Endothelial cell (in vitro differentiated cells): ENCODE measurements at regions not wholly inside any gene's neighbourhood (a gene's known extent, or its start where the extent isn't known, plus 50 kb on each side); places are given as distances from the start of the nearest gene placed in this dataset.

Experiments used
- DNase-seq: peaks from one replicate; pipeline ENCODE4 v3.0.0; 2021; ENCODE audit warnings: low spot score
- H3K27ac Mint-ChIP-seq: one replicate; pipeline ENCODE4 v1.8.0; 2021; ENCODE audit warnings: mixed read lengths, inconsistent platforms; ENCODE audit not compliant: unreplicated experiment
- H3K27me3 Mint-ChIP-seq: one replicate; pipeline ENCODE4 v1.8.0; 2021; ENCODE audit warnings: mild to moderate bottlenecking, moderate library complexity, mixed read lengths, inconsistent platforms; ENCODE audit not compliant: unreplicated experiment
- H3K36me3 Mint-ChIP-seq: one replicate; pipeline ENCODE4 v1.8.0; 2021; ENCODE audit warnings: mild to moderate bottlenecking, low read depth, mixed read lengths, inconsistent platforms; ENCODE audit not compliant: unreplicated experiment
- H3K4me1 Mint-ChIP-seq: one replicate; pipeline ENCODE4 v1.8.0; 2021; ENCODE audit warnings: mild to moderate bottlenecking, mixed read lengths, inconsistent platforms; ENCODE audit not compliant: unreplicated experiment
- H3K4me3 Mint-ChIP-seq: one replicate; pipeline ENCODE4 v1.8.0; 2021; ENCODE audit warnings: mild to moderate bottlenecking, mixed read lengths, inconsistent platforms; ENCODE audit not compliant: unreplicated experiment
- H3K9me3 Mint-ChIP-seq: one replicate; pipeline ENCODE4 v1.8.0; 2021; ENCODE audit warnings: mixed read lengths, inconsistent platforms; ENCODE audit not compliant: unreplicated experiment
- CTCF ChIP-seq: fragments of 200-600 bp; sonication (generic); IDR thresholded peaks from one replicate; pipeline ENCODE4 v1.5.0; 2021; ENCODE audit warnings: antibody characterized with exemption; ENCODE audit not compliant: unreplicated experiment

GRCh38 chr9:26012797-26013196, 334.6 kb upstream of the TUSC1 start:
- H3K36me3 Mint-ChIP-seq: no peaks in the 10 kb centered on the region
- no peak for TF ChIP-seq CTCF
- peaks cover 7% of the 10 kb centered on the region for H3K4me1 Mint-ChIP-seq
- H3K4me3 Mint-ChIP-seq: no peak overlapping the region
- H3K9me3 Mint-ChIP-seq: no peaks in the 10 kb centered on the region
- no peaks in the 10 kb centered on the region for H3K27me3 Mint-ChIP-seq
- no peak overlapping the region for H3K27ac Mint-ChIP-seq
- DNase-seq: no peak

DNA sequence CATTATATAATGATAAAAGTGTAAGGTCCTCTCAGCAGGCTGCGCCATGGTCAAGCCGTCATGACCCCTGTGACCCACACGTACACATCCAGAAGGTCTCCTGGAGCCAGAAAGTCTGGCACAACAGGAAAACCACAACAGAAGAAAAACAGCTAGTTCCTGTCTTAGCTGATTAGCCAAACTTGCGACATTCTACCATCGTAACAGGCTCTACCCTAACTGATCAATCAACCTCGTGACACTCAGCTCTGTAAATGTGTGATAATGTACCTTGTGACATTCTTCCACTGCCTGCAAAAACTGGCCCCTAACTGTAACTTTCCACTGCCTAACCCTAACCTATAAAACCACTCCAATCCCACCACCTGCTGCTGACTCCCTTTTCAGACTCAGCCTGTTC, 316.4 kb upstream of the TUSC1 start:
- Mint-ChIP-seq H3K9me3 (no peaks in the 10 kb centered on the region), H3K4me1 (no peaks in the 10 kb centered on the region), H3K4me3 (no peak overlapping the region), H3K27ac (no peak overlapping the region), H3K27me3 (peaks cover 9% of the 10 kb centered on the region), H3K36me3 (peaks cover 10% of the 10 kb centered on the region)
- no peak for DNase-seq
- TF ChIP-seq CTCF: no peak

DNA sequence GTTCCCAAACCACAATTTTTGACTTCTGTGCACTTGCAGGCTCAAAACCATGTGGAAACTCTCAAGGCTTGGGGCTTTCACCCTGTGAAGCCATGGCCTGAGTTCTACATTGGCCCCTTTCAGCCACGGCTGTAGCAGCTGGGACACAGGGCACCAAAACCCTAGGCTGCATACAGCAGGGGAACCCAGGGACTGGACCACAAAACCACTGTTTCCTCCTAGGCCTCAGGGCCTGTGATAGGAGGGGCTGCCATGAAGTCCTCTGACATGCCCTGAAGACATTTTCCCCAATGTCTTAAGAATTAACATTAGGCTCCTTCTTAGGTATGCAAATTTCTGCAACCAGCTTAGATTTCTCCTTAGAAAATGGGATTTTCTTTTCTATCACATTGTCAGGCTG, 312.1 kb upstream of the TUSC1 start:
- H3K4me1 Mint-ChIP-seq: no peaks in the 10 kb centered on the region
- no peak overlapping the region for H3K27ac Mint-ChIP-seq
- no peak for DNase-seq
- peaks cover 10% of the 10 kb centered on the region for H3K36me3 Mint-ChIP-seq
- peaks cover 7% of the 10 kb centered on the region for H3K27me3 Mint-ChIP-seq
- no peak for TF ChIP-seq CTCF
- H3K4me3 Mint-ChIP-seq: no peak overlapping the region
- no peaks in the 10 kb centered on the region for H3K9me3 Mint-ChIP-seq

DNA sequence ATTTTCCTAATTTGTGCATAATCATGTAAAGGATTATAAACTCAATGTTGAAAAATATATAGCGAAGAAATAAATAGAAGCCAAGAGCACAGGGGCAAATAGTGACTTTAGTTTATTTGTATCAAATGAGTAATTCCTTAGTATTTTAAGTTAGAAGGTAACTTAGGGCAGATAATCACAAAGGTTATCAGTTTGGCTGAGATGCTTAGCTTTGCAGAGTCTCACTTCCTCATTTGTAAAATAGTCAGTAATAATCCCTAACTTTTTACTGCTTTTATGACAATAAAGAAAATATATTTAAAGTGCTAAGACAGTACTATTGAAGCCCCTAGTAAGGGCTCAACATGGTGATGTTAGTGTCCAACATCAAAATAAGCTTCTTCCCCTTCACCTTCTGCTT, 297.4 kb upstream of the TUSC1 start:
- H3K36me3 Mint-ChIP-seq: no peaks in the 10 kb centered on the region
- H3K27ac Mint-ChIP-seq: no peak overlapping the region
- no peak for TF ChIP-seq CTCF
- H3K9me3 Mint-ChIP-seq: peaks cover 5% of the 10 kb centered on the region
- H3K4me3 Mint-ChIP-seq: no peak overlapping the region
- H3K4me1 Mint-ChIP-seq: no peaks in the 10 kb centered on the region
- DNase-seq: no peak
- no peaks in the 10 kb centered on the region for H3K27me3 Mint-ChIP-seq

DNA sequence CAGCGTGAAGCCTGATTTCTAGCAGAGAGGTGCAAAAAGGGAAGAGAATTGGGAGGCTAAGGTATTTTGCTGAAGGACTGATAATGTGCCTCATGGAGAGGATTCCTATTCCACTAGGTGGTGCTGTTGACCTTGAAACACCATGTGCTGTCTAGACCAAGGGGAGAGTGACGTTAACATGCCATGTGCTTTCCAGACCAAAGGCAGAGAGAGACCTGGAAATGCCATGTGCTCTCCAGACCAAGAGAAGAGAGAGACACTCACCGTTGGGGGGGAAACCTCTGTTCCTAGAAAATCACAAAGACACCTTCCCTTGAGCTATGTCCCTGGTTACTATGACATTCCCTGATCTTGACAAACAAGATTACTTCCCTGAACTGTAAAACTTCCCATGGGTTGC, 286.0 kb upstream of the TUSC1 start:
- DNase-seq: peak; percentile 56
- H3K4me1 Mint-ChIP-seq: no peaks in the 10 kb centered on the region
- H3K27ac Mint-ChIP-seq: no peak overlapping the region
- no peaks in the 10 kb centered on the region for H3K36me3 Mint-ChIP-seq
- H3K27me3 Mint-ChIP-seq: peaks cover 1% of the 10 kb centered on the region
- no peaks in the 10 kb centered on the region for H3K9me3 Mint-ChIP-seq
- peak; percentile 66 for TF ChIP-seq CTCF
- no peak overlapping the region for H3K4me3 Mint-ChIP-seq
